ENCODE measurements at regions not wholly inside any gene's neighbourhood (a gene's known extent, or its start where the extent isn't known, plus 50 kb on each side); places are given as distances from the start of the nearest gene placed in this dataset.

DNA sequence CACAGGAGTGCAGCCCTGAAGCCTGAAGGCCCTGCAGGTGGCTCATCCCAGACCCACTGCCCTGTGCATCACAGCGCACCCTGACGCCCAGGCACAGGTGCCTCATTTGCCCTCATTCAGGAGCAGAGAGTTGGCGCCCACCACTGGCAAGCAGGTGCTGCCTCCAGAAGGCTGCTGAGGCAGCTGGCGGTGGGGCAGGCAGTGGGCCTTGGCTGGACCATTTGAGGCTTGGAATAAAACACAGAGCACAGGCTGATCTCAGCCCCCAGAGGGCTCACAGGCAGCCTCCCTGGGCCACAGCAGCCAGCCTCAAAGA lies 1151.9 kb downstream of the BRD1 start:
- TF ChIP-seq CTCF (IDR thresholded peaks at IDR 0.05) = no peak
- TF ChIP-seq ZFX (IDR thresholded peaks at IDR 0.05; ENCODE audit: borderline replicate concordance) = no peak
